Liver (tissue), 2 donors: ENCODE measurements at regions not wholly inside any gene's neighbourhood (a gene's known extent, or its start where the extent isn't known, plus 50 kb on each side); places are given as distances from the start of the nearest gene placed in this dataset.

ENCODE experiments used
- EGR1 ChIP-seq, 2 donors: IDR thresholded peaks; 2 replicates each; pipeline ENCODE4 v1.6.1; 2016 to 2018; ENCODE audit warnings: antibody characterized with exemption in 2 of 2, low read depth in 2 of 2
- HNF4G ChIP-seq: IDR thresholded peaks from 2 replicates; pipeline ENCODE4 v1.6.1; 2016; ENCODE audit warnings: antibody characterized with exemption
- JUND ChIP-seq, 2 donors: IDR thresholded peaks; 2 replicates each; pipeline ENCODE4 v1.6.1; 2016; ENCODE audit warnings: antibody characterized with exemption in 2 of 2
- RAD21 ChIP-seq, 2 donors: IDR thresholded peaks; 2 replicates each; pipeline ENCODE4 v1.6.1; 2016; ENCODE audit warnings: antibody characterized with exemption in 2 of 2, mild to moderate bottlenecking in 2 of 2
- TAF1 ChIP-seq: conservative IDR thresholded peaks from 2 replicates; pipeline ENCODE4 v1.6.1; 2016; ENCODE audit warnings: antibody characterized with exemption, mild to moderate bottlenecking
- ZBTB33 ChIP-seq: IDR thresholded peaks from 2 replicates; pipeline ENCODE4 v1.6.1; 2016; ENCODE audit warnings: antibody characterized with exemption
- donor health status: healthy.

GRCh38 chr18:63031375-63031774 is 288.2 kb downstream of the BCL2 start (continued):
- TF ChIP-seq TAF1 (no peak), HNF4G (no peak), RAD21 (IDR thresholded peaks at IDR 0.05) (no peak), ZBTB33 (no peak), JUND (IDR thresholded peaks at IDR 0.05) (no peak), EGR1 (IDR thresholded peaks at IDR 0.05; ENCODE audit: low read depth in 2 of 2) (no peak)
